ENCODE measurements at regions not wholly inside any gene's neighbourhood (a gene's known extent, or its start where the extent isn't known, plus 50 kb on each side); places are given as distances from the start of the nearest gene placed in this dataset.

GRCh38 chr9:116066221-116066620 lies 87.4 kb upstream of the PAPPA start:
- no peak for TF ChIP-seq NFRKB (IDR thresholded peaks at IDR 0.05)
- TF ChIP-seq FOXK2 (IDR thresholded peaks at IDR 0.05) = no peak
- TF ChIP-seq FOXM1 (IDR thresholded peaks at IDR 0.05; ENCODE audit: borderline replicate concordance) = no peak
- no peak for TF ChIP-seq SP1 (IDR thresholded peaks at IDR 0.05)
- TF ChIP-seq TARDBP (IDR thresholded peaks at IDR 0.05) = no peak

All from HEK293T (cell line).